GM12878 (cell line): ENCODE measurements at regions not wholly inside any gene's neighbourhood (a gene's known extent, or its start where the extent isn't known, plus 50 kb on each side); places are given as distances from the start of the nearest gene placed in this dataset.

ENCODE experiments used
- EGR1 ChIP-seq, 2 experiments: IDR thresholded peaks; 1 replicate in 1 of 2; 2 replicates in 1 of 2; pipeline ENCODE4 v1.6.1; 2011 to 2012; ENCODE audit warnings: low read depth in 2 of 2, low read length in 2 of 2, borderline replicate concordance in 1 of 2, mild to moderate bottlenecking in 1 of 2, moderate library complexity in 1 of 2
- EP300 ChIP-seq, 2 experiments: fragments of 150-350 bp in 1 of 2; IDR thresholded peaks; 2 replicates each; pipeline ENCODE4 v1.6.1; 2011 to 2012; ENCODE audit warnings: low read depth in 2 of 2, low read length in 2 of 2, borderline replicate concordance in 1 of 2, improper control_type of control experiment in 1 of 2, inconsistent platforms in 1 of 2; ENCODE audit not compliant: control insufficient read depth in 1 of 2
- EZH2 ChIP-seq: IDR thresholded peaks from 2 replicates; pipeline ENCODE4 v1.6.1; 2012; ENCODE audit warnings: low read depth, mild to moderate bottlenecking, control low read depth, inconsistent platforms, low read length, borderline replicate concordance; ENCODE audit not compliant: control insufficient read depth
- KLF5 ChIP-seq: fragments of 450-650 bp; IDR thresholded peaks from 2 replicates; pipeline ENCODE4 v1.6.1; 2014; ENCODE audit warnings: mild to moderate bottlenecking; ENCODE audit not compliant: partially characterized antibody
- NR2C2 ChIP-seq: IDR thresholded peaks from 2 replicates; pipeline ENCODE4 v1.6.1; 2011; ENCODE audit warnings: borderline replicate concordance, low read depth; ENCODE audit not compliant: control insufficient read depth, insufficient read length
- RCOR1 ChIP-seq: conservative IDR thresholded peaks from 2 replicates; pipeline ENCODE4 v1.6.1; 2012; ENCODE audit warnings: low read depth, low read length, improper control_type of control experiment
- YBX1 ChIP-seq: fragments of 450-650 bp; IDR thresholded peaks from 2 replicates; pipeline ENCODE4 v1.6.1; 2016; ENCODE audit warnings: antibody characterized with exemption
- ZNF687 ChIP-seq: fragments of 450-650 bp; IDR thresholded peaks from 2 replicates; pipeline ENCODE4 v1.6.1; 2017; ENCODE audit warnings: mild to moderate bottlenecking, moderate library complexity
- TF ChIP-seq, protein P1 (sequence below), 3 experiments: IDR thresholded peaks in 2 of 3; conservative IDR thresholded peaks in 1 of 3; 2 replicates each; pipeline ENCODE4 v1.5.1; 2011; ENCODE audit warnings: low read depth in 3 of 3, low read length in 3 of 3, mild to moderate bottlenecking in 3 of 3, control low read depth in 2 of 3, moderate library complexity in 2 of 3, inconsistent platforms in 1 of 3, mixed read lengths in 1 of 3; ENCODE audit not compliant: control insufficient read depth in 2 of 3, insufficient read depth in 1 of 3; ENCODE audit errors: extremely low read depth in 1 of 3
- TF ChIP-seq, protein P2 (sequence below): IDR thresholded peaks from 2 replicates; pipeline ENCODE4 v1.6.1; 2011; ENCODE audit warnings: borderline replicate concordance, low read depth, mild to moderate bottlenecking, moderate library complexity, mixed read lengths, low read length; ENCODE audit not compliant: insufficient read depth; ENCODE audit errors: extremely low read length

DNA sequence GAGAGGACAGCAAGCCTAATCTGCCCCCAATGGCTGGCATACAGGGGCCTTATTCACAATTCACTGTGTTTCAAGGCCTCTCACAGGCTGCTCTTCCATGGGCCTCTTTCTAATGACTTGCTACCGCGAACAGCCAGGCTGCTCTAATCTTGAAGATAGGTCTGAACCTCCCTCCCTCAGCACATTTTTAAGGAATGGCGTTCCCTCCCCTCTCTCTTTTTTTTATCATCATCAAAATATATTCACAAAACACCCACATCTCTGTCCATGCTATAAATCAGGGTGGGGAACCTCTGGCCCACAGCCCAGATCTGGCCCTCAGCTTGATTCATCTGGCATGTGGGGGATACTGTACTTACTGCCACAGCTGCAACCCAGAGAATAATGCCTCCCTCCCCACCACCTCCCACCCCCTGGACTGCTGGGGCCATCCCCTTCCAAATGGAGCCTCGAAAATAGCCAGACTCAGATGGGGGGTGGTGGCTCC lies 62.5 kb downstream of the PABIR2 start:
- TF ChIP-seq, protein P1, sequence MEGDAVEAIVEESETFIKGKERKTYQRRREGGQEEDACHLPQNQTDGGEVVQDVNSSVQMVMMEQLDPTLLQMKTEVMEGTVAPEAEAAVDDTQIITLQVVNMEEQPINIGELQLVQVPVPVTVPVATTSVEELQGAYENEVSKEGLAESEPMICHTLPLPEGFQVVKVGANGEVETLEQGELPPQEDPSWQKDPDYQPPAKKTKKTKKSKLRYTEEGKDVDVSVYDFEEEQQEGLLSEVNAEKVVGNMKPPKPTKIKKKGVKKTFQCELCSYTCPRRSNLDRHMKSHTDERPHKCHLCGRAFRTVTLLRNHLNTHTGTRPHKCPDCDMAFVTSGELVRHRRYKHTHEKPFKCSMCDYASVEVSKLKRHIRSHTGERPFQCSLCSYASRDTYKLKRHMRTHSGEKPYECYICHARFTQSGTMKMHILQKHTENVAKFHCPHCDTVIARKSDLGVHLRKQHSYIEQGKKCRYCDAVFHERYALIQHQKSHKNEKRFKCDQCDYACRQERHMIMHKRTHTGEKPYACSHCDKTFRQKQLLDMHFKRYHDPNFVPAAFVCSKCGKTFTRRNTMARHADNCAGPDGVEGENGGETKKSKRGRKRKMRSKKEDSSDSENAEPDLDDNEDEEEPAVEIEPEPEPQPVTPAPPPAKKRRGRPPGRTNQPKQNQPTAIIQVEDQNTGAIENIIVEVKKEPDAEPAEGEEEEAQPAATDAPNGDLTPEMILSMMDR (IDR thresholded peaks at IDR 0.05 in 2 of 3, conservative IDR thresholded peaks at IDR 0.05 in 1 of 3; ENCODE audit: control insufficient read depth in 2 of 3, extremely low read depth in 1 of 3, insufficient read depth in 1 of 3, low read depth in 3 of 3, low read length in 3 of 3): no peak
- TF ChIP-seq, protein P2, sequence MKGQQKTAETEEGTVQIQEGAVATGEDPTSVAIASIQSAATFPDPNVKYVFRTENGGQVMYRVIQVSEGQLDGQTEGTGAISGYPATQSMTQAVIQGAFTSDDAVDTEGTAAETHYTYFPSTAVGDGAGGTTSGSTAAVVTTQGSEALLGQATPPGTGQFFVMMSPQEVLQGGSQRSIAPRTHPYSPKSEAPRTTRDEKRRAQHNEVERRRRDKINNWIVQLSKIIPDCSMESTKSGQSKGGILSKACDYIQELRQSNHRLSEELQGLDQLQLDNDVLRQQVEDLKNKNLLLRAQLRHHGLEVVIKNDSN: no peak
- TF ChIP-seq EGR1 (IDR thresholded peaks at IDR 0.05; ENCODE audit: borderline replicate concordance in 1 of 2, low read depth in 2 of 2, low read length in 2 of 2) (no peak), YBX1 (no peak), RCOR1 (no peak), KLF5 (no peak), EZH2 (no peak), ZNF687 (no peak), EP300 (IDR thresholded peaks at IDR 0.05; ENCODE audit: borderline replicate concordance in 1 of 2, control insufficient read depth in 1 of 2, low read depth in 2 of 2, low read length in 2 of 2) (no peak), NR2C2 (no peak)
